SH-SY5Y (cell line): ENCODE measurements at regions not wholly inside any gene's neighbourhood (a gene's known extent, or its start where the extent isn't known, plus 50 kb on each side); places are given as distances from the start of the nearest gene placed in this dataset.

Experiments used
- GATA2 ChIP-seq: IDR thresholded peaks from 2 replicates; pipeline ENCODE4 v1.6.1; 2011; ENCODE audit warnings: mild to moderate bottlenecking, low read depth, low read length
- GATA3 ChIP-seq: IDR thresholded peaks from 2 replicates; pipeline ENCODE4 v1.6.1; 2011; ENCODE audit warnings: low read depth, mild to moderate bottlenecking, low read length, moderate library complexity

- no peak for TF ChIP-seq GATA3
- TF ChIP-seq GATA2 = no peak
Observed at GRCh38 chr10:29186221-29186620, 102.6 kb upstream of the LYZL1 start.
